Endodermal cell (in vitro differentiated cells): ENCODE measurements at regions not wholly inside any gene's neighbourhood (a gene's known extent, or its start where the extent isn't known, plus 50 kb on each side); places are given as distances from the start of the nearest gene placed in this dataset.
A peak's percentile ranks its signal among the peaks of the same experiment; 100 is the strongest.
"Not testable (repeated sequence)": the region's sequence is repeated elsewhere in the genome, so short reads cannot be mapped to it uniquely, and the experiment has no call there.

Experiments
- DNase-seq: peaks from one replicate; pipeline ENCODE4 v3.0.0-alpha.2; 2017
- H3K27ac ChIP-seq: 2 replicates; pipeline ENCODE4 v1.5.1; 2013; ENCODE audit warnings: mild to moderate bottlenecking, low read depth, low read length, moderate library complexity
- H3K27me3 ChIP-seq: 2 replicates; pipeline ENCODE4 v1.6.1; 2013; ENCODE audit warnings: mild to moderate bottlenecking, low read length, moderate library complexity; ENCODE audit not compliant: insufficient read depth, control insufficient read depth, poor library complexity, severe bottlenecking
- H3K36me3 ChIP-seq: 2 replicates; pipeline ENCODE4 v1.7.0; 2013; ENCODE audit warnings: mild to moderate bottlenecking, low read length, moderate library complexity; ENCODE audit not compliant: control insufficient read depth, insufficient read depth
- H3K4me1 ChIP-seq: one replicate; pipeline ENCODE4 v1.7.0; 2013; ENCODE audit warnings: low read length; ENCODE audit not compliant: control insufficient read depth, insufficient read depth
- H3K4me3 ChIP-seq: 2 replicates; pipeline ENCODE4 v1.5.1; 2013; ENCODE audit warnings: mild to moderate bottlenecking, low read length, moderate library complexity
- H3K9ac ChIP-seq: 2 replicates; pipeline ENCODE4 v1.6.1; 2013; ENCODE audit warnings: mild to moderate bottlenecking, low read length, moderate library complexity; ENCODE audit not compliant: poor library complexity, severe bottlenecking; ENCODE audit errors: extremely low read depth
- H3K9me3 ChIP-seq: 2 replicates; pipeline ENCODE4 v1.6.1; 2013; ENCODE audit warnings: mild to moderate bottlenecking, low read length, moderate library complexity; ENCODE audit not compliant: control insufficient read depth
- H3K27ac Mint-ChIP-seq: 2 replicates; pipeline ENCODE4 v1.8.0; 2020; ENCODE audit warnings: mixed read lengths
- H3K27me3 Mint-ChIP-seq: 2 replicates; pipeline ENCODE4 v1.8.0; 2021; ENCODE audit warnings: mild to moderate bottlenecking, mixed read lengths; ENCODE audit not compliant: insufficient read depth
- H3K36me3 Mint-ChIP-seq: 2 replicates; pipeline ENCODE4 v1.8.0; 2020; ENCODE audit warnings: low read depth, mixed read lengths
- H3K4me1 Mint-ChIP-seq: 2 replicates; pipeline ENCODE4 v1.8.0; 2020; ENCODE audit warnings: mixed read lengths
- H3K4me3 Mint-ChIP-seq: 2 replicates; pipeline ENCODE4 v1.8.0; 2020; ENCODE audit warnings: mild to moderate bottlenecking, moderate library complexity, mixed read lengths
- H3K9me3 Mint-ChIP-seq: 2 replicates; pipeline ENCODE4 v1.8.0; 2020; ENCODE audit warnings: mild to moderate bottlenecking, mixed read lengths
- CTCF ChIP-seq: fragments of 200-600 bp; sonication (generic); conservative IDR thresholded peaks from 2 replicates; pipeline ENCODE4 v1.5.0; 2021; ENCODE audit warnings: antibody characterized with exemption, mild to moderate bottlenecking
- WGBS, 2 experiments: methylation state at CpG; one replicate each; pipeline versions ENCODE4 v1.1.5 to v1.1.7; 2013; ENCODE audit warnings: missing lambda C conversion rate in 2 of 2, mixed read lengths in 1 of 2; ENCODE audit not compliant: insufficient coverage in 1 of 2, insufficient read length in 1 of 2; 5-methylcytosine and 5-hydroxymethylcytosine counted together

GRCh38 chr2:35501076-35501475 lies 854.5 kb upstream of the CRIM1 start:
- no peak overlapping the region for H3K4me3 Mint-ChIP-seq
- H3K27me3 ChIP-seq, result no peaks in the 10 kb centered on the region
- 91 to 100% methylated on average over 3 to 6 of the region's 6 CpGs for WGBS, 2 experiments
- H3K9ac ChIP-seq, result no peak overlapping the region
- no peak for DNase-seq
- H3K36me3 ChIP-seq, result no peaks in the 10 kb centered on the region
- H3K4me1 ChIP-seq, result no peaks in the 10 kb centered on the region
- H3K36me3 Mint-ChIP-seq, result peaks cover 25% of the 10 kb centered on the region
- peaks cover 7% of the 10 kb centered on the region for H3K9me3 ChIP-seq
- H3K9me3 Mint-ChIP-seq, result peaks cover 5% of the 10 kb centered on the region
- no peak overlapping the region for H3K4me3 ChIP-seq
- H3K27ac Mint-ChIP-seq, result no peak overlapping the region
- no peak for TF ChIP-seq CTCF
- no peak overlapping the region for H3K27ac ChIP-seq
- no peaks in the 10 kb centered on the region for H3K27me3 Mint-ChIP-seq
- peaks cover under 1% of the 10 kb centered on the region for H3K4me1 Mint-ChIP-seq

- Mint-ChIP-seq H3K4me3 (no peak overlapping the region), H3K36me3 (peaks cover 22% of the 10 kb centered on the region), H3K4me1 (peaks cover 13% of the 10 kb centered on the region), H3K9me3 (peaks cover 5% of the 10 kb centered on the region), H3K27me3 (no peaks in the 10 kb centered on the region), H3K27ac (no peak overlapping the region)
- no peak overlapping the region for H3K9ac ChIP-seq
- H3K4me3 ChIP-seq, result no peak overlapping the region
- no peaks in the 10 kb centered on the region for H3K4me1 ChIP-seq
- no CpG with 5 or more reads among the region's 1 CpG for WGBS, 2 experiments
- no peak overlapping the region for H3K27ac ChIP-seq
- DNase-seq, result no peak
- H3K27me3 ChIP-seq, result no peaks in the 10 kb centered on the region
- TF ChIP-seq CTCF, result no peak
- H3K9me3 ChIP-seq, result peaks cover 7% of the 10 kb centered on the region
- H3K36me3 ChIP-seq, result no peaks in the 10 kb centered on the region
These were observed 859.6 kb upstream of the CRIM1 start for GRCh38 chr2:35496022-35496421.

- DNase-seq, result peak; percentile 50
- no peaks in the 10 kb centered on the region for H3K27me3 ChIP-seq
- no peaks in the 10 kb centered on the region for H3K27me3 Mint-ChIP-seq
- H3K4me3 Mint-ChIP-seq, result no peak overlapping the region
- peaks cover 13% of the 10 kb centered on the region for H3K4me1 Mint-ChIP-seq
- no peak for TF ChIP-seq CTCF
- H3K36me3 ChIP-seq, result no peaks in the 10 kb centered on the region
- no peak overlapping the region for H3K9ac ChIP-seq
- H3K9me3 ChIP-seq, result peaks cover 7% of the 10 kb centered on the region
- H3K9me3 Mint-ChIP-seq, result peaks cover 5% of the 10 kb centered on the region
- H3K4me3 ChIP-seq, result no peak overlapping the region
- peaks cover 22% of the 10 kb centered on the region for H3K36me3 Mint-ChIP-seq
- no peak overlapping the region for H3K27ac ChIP-seq
- no peaks in the 10 kb centered on the region for H3K4me1 ChIP-seq
- H3K27ac Mint-ChIP-seq, result peak overlapping the region; percentile 19
These were observed 860.4 kb upstream of the CRIM1 start for GRCh38 chr2:35495182-35495581.

GRCh38 chr2:35478121-35478520 lies 877.5 kb upstream of the CRIM1 start:
- peaks cover 49% of the 10 kb centered on the region for H3K36me3 Mint-ChIP-seq
- H3K9ac ChIP-seq, H3K27ac Mint-ChIP-seq, DNase-seq, H3K27me3 ChIP-seq, H3K27ac ChIP-seq, H3K4me1 Mint-ChIP-seq, H3K27me3 Mint-ChIP-seq, H3K4me3 ChIP-seq, H3K4me1 ChIP-seq, H3K36me3 ChIP-seq, H3K4me3 Mint-ChIP-seq: not testable (repeated sequence)
- H3K9me3 Mint-ChIP-seq, result peaks cover 53% of the 10 kb centered on the region
- peaks cover 44% of the 10 kb centered on the region for H3K9me3 ChIP-seq
- whole genome bisulfite sequencing, 2 experiments, result 86% methylated on average over 2 of the region's 2 CpGs; no CpG with 5 or more reads in 1 of the 2 experiments
